G401.6 (cell line): ENCODE measurements at regions not wholly inside any gene's neighbourhood (a gene's known extent, or its start where the extent isn't known, plus 50 kb on each side); places are given as distances from the start of the nearest gene placed in this dataset.
"Not testable (repeated sequence)": the region's sequence is repeated elsewhere in the genome, so short reads cannot be mapped to it uniquely, and the experiment has no call there.

Experiments used
- FAIRE-seq: peaks from 2 replicates; lab custom pipeline; 2012; peaks lifted over from hg19 to GRCh38; lab: Jason Lieb, UNC

DNA sequence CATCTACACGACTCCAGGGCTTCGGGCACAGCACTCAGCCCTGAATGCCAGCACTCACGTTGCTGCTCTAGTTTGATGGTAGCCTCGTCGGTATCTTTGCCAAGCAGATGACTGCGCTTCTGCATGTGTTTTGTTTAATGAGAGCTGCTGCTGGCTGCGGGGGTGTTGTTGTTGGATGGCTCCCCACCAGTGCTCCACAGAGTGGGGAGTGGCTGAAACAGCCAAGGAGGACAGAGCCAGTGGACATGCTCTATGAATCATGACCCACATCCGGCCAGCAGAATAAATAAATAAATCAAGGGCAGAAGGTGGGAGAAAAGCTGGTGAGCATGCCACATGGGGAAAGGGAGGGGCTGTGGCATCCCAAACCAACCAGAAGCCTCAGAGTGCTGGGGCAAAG is 131.2 kb upstream of the SOX11 start:
- FAIRE-seq, result no peak

GRCh38 chr2:5562426-5562825 is 129.8 kb upstream of the SOX11 start:
- no peak for FAIRE-seq

- no peak for FAIRE-seq
Observed at GRCh38 chr2:5562865-5563264, 129.3 kb upstream of the SOX11 start.

- FAIRE-seq, result no peak
Observed at GRCh38 chr2:5563411-5563810, 128.8 kb upstream of the SOX11 start.

DNA sequence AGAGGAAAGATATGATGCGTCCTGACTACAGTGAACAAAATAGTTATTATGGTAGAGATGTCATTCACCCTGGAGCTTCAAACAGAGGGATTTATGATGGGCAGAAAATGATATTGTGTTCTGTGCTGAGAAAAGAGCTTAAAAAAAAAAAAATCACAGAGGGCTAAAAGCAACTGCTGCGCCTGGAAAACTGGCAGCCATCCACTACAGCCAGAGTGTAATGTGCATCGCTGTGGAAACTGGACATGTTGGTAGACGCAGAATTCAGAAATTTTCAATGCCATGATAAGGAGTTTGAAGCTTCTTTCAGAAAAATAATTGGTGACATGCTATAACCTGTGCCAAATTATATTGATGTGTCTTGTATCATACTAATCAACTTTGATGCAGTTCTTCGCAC is 122.9 kb upstream of the SOX11 start:
- no peak for FAIRE-seq

DNA sequence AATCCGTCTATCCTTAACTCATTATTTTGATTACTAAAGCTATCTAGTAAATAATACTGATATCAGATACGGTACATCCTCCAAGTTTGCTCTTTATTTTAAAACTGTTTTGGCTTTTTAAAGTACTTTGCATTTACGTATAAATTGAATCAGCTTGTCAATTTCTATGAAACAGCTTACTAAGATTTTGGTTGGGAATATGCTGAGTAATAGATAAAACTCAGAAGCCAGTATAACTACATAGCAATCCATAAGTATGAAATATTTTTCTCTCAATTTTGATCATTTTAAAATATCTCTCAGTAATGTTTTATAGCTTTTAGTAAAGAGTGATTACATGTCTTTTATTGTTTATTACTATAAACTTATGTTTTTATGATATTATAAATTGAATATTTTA is 116.2 kb upstream of the SOX11 start:
- peak; percentile 56 for FAIRE-seq

DNA sequence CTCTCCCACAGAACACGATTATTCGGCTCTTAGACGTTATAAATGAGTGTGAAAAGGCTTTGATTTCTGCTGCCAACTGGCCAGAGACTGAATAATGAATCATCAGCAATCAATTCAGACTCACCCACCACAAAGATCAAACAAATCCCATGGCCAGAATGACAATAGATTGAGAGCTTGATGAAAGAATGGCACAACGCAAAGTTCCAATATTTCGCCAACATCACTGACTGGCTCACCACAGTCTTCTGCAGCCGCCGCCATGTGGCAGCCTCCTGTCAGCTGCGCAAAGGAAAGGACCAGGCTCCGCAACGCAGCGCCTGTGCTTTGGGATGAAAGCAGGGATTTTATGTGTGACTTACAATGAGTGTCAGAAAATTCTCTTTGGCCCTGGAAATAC is 104.4 kb upstream of the SOX11 start:
- no peak for FAIRE-seq

GRCh38 chr2:5588601-5589000 is 103.6 kb upstream of the SOX11 start:
- no peak for FAIRE-seq

GRCh38 chr2:5589183-5589582 is 103.0 kb upstream of the SOX11 start:
- FAIRE-seq, result no peak

GRCh38 chr2:5590886-5591285 is 101.3 kb upstream of the SOX11 start:
- no peak for FAIRE-seq

- no peak for FAIRE-seq
Observed at GRCh38 chr2:5592916-5593315, 99.3 kb upstream of the SOX11 start.

GRCh38 chr2:5594249-5594695 is 97.9 kb upstream of the SOX11 start:
- FAIRE-seq, result no peak

DNA sequence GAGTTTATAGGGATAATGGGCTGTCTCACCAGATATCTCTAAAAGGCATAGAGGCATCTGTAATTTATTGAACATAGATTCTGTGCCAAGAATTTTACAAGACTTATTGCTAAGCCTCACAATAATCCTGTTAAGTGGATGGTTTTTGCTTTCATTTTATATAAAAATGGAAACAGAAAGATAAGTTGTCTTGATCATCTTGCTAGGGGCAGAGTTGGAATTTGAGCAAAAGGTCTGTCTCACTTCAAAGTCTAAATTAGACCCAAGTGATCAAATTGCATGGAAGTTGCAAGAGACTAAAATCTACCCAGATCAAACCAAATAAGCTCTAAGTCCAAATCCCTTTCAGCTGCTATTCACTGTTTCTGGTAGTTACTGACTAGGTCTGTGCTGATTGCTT is 95.3 kb upstream of the SOX11 start:
- no peak for FAIRE-seq

DNA sequence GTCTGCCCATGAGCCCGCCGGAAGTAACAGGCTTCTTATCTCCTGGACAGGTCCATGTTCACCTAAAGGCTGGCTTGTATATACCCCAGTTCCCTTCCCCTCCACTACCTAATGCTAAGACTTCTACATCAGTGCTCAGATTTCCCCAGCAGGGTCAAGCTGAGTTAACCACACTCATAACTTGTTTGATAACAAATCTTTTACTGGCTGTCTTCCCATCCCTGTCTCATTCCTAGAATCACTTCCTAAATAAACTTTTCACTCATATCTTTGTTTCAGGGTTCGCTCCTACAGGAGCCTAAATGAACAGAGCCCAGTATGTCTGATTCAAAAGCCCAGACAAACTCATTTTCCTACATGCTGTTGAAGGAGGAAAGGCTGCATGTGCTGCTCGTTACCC is 94.0 kb upstream of the SOX11 start:
- FAIRE-seq, result no peak

DNA sequence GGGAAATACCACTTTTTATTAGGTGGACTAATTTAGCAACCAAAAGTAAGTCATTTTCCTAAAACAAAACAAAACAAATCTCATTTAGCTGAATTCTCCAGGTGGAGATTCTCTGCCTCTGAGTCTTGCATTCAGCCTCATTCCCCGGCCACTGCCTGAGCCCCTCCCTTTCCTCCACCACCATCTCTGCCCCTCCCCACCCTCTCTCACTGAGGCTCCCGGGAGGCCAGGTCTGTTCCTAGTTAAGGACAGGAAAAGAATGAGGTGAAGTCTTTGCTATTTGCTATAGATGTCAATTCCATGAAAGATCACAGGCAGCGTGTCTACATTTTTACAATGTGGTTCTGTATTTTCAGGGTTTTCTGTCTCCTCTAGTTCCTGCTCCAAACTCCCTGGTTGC is 83.0 kb upstream of the SOX11 start:
- FAIRE-seq, result no peak

DNA sequence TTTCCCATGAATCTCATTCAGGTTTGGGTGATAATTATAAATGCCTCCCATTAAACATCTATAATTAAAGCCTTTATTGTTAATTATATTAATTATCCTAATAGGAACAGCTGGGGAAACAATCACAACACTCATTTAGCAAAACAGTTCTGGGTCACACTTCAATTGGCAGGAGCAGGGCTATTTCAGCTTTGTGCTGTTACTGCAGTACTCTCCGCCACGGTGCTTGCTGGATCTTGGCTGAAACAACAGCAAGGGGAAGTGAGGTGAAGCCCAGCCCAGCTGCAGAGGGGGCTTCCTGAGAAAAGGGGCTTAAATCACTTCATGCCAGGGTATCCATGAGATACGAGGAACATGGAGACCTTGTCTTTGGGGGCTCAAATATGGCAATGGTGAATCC is 79.5 kb upstream of the SOX11 start:
- no peak for FAIRE-seq

DNA sequence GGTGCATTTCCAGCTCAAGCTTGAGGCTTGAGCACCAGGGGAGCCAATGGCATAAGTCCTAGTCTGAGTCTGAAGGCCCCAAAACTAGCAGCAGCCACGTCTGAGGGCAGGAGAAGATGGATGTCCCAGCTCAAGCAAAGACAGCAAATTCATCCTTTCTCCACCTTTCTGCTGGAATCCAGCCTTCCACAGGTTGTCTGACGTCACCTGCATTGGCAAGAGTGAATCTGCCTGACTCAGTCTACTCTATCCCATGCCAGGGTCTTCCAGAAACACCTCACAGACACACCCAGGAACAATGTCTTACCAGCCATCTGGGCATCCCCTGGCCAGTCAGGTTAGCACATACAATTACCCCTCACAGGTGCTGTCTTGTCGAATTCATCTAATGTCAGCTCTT is 76.2 kb upstream of the SOX11 start:
- FAIRE-seq, result no peak

GRCh38 chr2:5617358-5617757 is 74.8 kb upstream of the SOX11 start:
- FAIRE-seq, result no peak

- FAIRE-seq, result no peak
Observed at GRCh38 chr2:5617796-5618195, 74.4 kb upstream of the SOX11 start.

DNA sequence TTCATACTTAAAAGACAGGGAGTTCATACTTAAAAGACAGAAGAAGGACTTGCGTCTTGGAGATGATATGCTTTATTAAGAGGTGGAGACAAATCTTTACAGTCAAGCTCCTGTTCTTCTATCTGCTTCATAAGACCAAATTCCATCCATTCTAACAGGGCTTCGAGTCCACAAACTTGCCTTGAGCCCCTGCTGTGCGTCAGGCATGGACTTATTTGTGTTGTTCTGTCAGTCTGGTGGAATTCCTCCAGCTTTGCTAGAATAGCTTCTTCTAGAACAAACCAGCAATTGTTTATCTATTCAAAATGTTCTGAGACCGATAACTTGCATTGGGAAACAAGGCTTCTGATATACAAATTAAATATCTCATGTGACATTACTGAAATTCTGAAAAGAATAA is 73.9 kb upstream of the SOX11 start:
- no peak for FAIRE-seq

DNA sequence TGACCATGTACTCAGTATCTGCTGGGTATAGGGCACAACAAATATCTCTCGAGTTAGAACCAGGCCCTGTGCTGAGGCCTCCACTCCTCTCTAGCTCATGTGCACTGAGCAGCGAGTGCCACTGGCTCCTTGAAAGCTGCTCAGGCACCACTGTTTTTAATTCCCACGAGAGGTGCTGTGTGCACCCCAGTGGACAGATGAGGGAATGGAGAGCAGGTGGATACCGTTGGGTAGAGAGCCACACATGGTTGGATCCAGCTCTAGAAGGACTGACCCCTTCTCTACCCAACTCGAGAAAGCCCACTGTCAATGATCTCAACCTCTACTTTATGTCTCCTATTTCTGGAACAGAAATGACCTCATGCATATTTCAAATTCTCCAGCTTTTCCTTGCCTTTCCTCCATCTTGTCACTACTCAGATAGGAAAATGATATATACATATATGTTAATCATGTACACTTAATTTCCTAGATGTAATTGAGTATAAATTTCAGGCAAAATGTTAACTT is 66.6 kb upstream of the SOX11 start:
- FAIRE-seq, result not testable (repeated sequence)

- not testable (repeated sequence) for FAIRE-seq
Observed at GRCh38 chr2:5628484-5628883, 63.7 kb upstream of the SOX11 start.

DNA sequence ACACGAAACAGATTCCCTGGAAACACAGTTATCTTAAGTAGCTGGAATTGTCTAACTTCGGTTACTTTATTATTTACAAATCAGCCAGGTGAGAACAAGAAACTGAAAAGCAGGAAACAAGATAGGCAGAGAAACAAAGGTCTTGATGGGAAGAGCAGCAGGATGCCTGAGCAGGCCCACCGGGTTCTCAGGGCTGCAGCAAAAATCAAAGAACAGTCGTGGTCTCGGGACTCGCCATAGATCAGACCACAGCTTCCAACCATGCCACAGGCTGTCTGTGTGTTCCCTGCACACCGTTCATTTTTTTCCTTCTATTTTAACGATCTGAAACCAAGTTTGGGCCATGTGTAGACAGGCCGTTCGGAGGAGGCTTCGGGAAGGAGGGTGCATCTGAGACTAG is 62.7 kb upstream of the SOX11 start:
- not testable (repeated sequence) for FAIRE-seq

DNA sequence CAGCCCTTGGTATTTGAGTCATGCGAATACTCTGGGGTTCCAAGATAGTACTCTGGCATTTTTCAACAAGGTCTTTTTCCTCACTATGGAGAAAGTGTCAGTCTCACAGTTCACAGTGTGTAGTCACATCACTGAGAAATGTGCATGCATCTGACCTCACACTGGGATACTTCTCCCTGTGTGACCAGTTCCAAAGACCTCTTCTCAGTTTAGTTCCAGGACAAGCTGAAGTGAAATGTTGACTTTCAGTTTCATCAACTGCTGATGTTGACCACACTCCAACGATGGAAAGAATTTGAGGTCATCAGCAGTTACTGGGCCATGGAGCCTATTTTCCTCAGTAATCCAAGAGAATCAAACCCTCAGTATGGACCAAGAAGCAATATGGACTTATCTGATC is 55.1 kb upstream of the SOX11 start:
- FAIRE-seq, result not testable (repeated sequence)
